Islet precursor cell (in vitro differentiated cells): ENCODE measurements at regions not wholly inside any gene's neighbourhood (a gene's known extent, or its start where the extent isn't known, plus 50 kb on each side); places are given as distances from the start of the nearest gene placed in this dataset.
"Not testable (repeated sequence)": the region's sequence is repeated elsewhere in the genome, so short reads cannot be mapped to it uniquely, and the experiment has no call there.

Experiments
- DNase-seq: peaks from one replicate; pipeline ENCODE4 v3.0.0-alpha.2; 2018

- no peak for DNase-seq
Observed at GRCh38 chr21:14753466-14754258, 207.5 kb upstream of the SAMSN1 start.

- DNase-seq, result no peak
Observed at GRCh38 chr21:14753069-14753465, 207.0 kb upstream of the SAMSN1 start.

GRCh38 chr21:14752345-14752909 lies 206.3 kb upstream of the SAMSN1 start:
- no peak for DNase-seq

- DNase-seq, result no peak
Observed at GRCh38 chr21:14751602-14752344, 205.7 kb upstream of the SAMSN1 start.

- no peak for DNase-seq
Observed at GRCh38 chr21:14751011-14751410, 204.9 kb upstream of the SAMSN1 start.

GRCh38 chr21:14750041-14750440 lies 203.9 kb upstream of the SAMSN1 start:
- DNase-seq, result no peak

- no peak for DNase-seq
Observed at GRCh38 chr21:14748662-14749061, 202.5 kb upstream of the SAMSN1 start.

GRCh38 chr21:14744368-14744767 lies 198.3 kb upstream of the SAMSN1 start:
- DNase-seq, result no peak

GRCh38 chr21:14742119-14742518 lies 196.0 kb upstream of the SAMSN1 start:
- DNase-seq, result no peak

GRCh38 chr21:14741256-14741655 lies 195.1 kb upstream of the SAMSN1 start:
- no peak for DNase-seq

- DNase-seq, result no peak
Observed at GRCh38 chr21:14740692-14741091, 194.6 kb upstream of the SAMSN1 start.

GRCh38 chr21:14740116-14740515 lies 194.0 kb upstream of the SAMSN1 start:
- no peak for DNase-seq

- no peak for DNase-seq
Observed at GRCh38 chr21:14739590-14739989, 193.5 kb upstream of the SAMSN1 start.

GRCh38 chr21:14738576-14738975 lies 192.5 kb upstream of the SAMSN1 start:
- not testable (repeated sequence) for DNase-seq

GRCh38 chr21:14737922-14738321 lies 191.8 kb upstream of the SAMSN1 start:
- no peak for DNase-seq

GRCh38 chr21:14737284-14737691 lies 191.2 kb upstream of the SAMSN1 start:
- DNase-seq, result no peak

- DNase-seq, result no peak
Observed at GRCh38 chr21:14736672-14737071, 190.6 kb upstream of the SAMSN1 start.

GRCh38 chr21:14736162-14736561 lies 190.0 kb upstream of the SAMSN1 start:
- DNase-seq, result no peak

GRCh38 chr21:14734833-14735232 lies 188.7 kb upstream of the SAMSN1 start:
- DNase-seq, result no peak

GRCh38 chr21:14734191-14734590 lies 188.1 kb upstream of the SAMSN1 start:
- DNase-seq, result no peak

- DNase-seq, result no peak
Observed at GRCh38 chr21:14725219-14725618, 179.1 kb upstream of the SAMSN1 start.

GRCh38 chr21:14722841-14723483 lies 176.8 kb upstream of the SAMSN1 start:
- DNase-seq, result no peak

- DNase-seq, result no peak
Observed at GRCh38 chr21:14720237-14720636, 174.1 kb upstream of the SAMSN1 start.

GRCh38 chr21:14718951-14719350 lies 172.8 kb upstream of the SAMSN1 start:
- DNase-seq, result no peak
